ENCODE measurements at regions not wholly inside any gene's neighbourhood (a gene's known extent, or its start where the extent isn't known, plus 50 kb on each side); places are given as distances from the start of the nearest gene placed in this dataset.

GRCh38 chr6:140849456-140849855 is 1283.3 kb upstream of the GJE1 start:
- TF ChIP-seq POLR2A (IDR thresholded peaks at IDR 0.05) = no peak
- TF ChIP-seq CTCF (IDR thresholded peaks at IDR 0.05 in 4 of 5, conservative IDR thresholded peaks at IDR 0.05 in 1 of 5) = no peak
- intact Hi-C loops (cut with DNase I; ENCODE audit: low total_unique reads) (no loop called here), in situ Hi-C loops (cut with MboI; ENCODE audit: low sequenced_read_pairs in 4 of 4) (no loop called here)
- Histone ChIP-seq H3K27ac (no peak overlapping the region), H3K4me3 (no peak overlapping the region), H3K36me3 (no peaks in the 10 kb centered on the region), H3K27me3 (no peaks in the 10 kb centered on the region), H3K9me3 (no peaks in the 10 kb centered on the region), H3K4me1 (no peaks in the 10 kb centered on the region)
- no peak for ATAC-seq
- DNase-seq = no peak

- Histone ChIP-seq H3K36me3 (no peaks in the 10 kb centered on the region), H3K27ac (no peak overlapping the region), H3K9me3 (no peaks in the 10 kb centered on the region), H3K27me3 (no peaks in the 10 kb centered on the region), H3K4me3 (no peak overlapping the region), H3K4me1 (no peaks in the 10 kb centered on the region)
- in situ Hi-C loops (cut with MboI; ENCODE audit: low sequenced_read_pairs in 4 of 4) = no loop called here
- DNase-seq (no peak), ATAC-seq (no peak)
- intact Hi-C loops (cut with DNase I; ENCODE audit: low total_unique reads) = no loop called here
- TF ChIP-seq CTCF (IDR thresholded peaks at IDR 0.05 in 4 of 5, conservative IDR thresholded peaks at IDR 0.05 in 1 of 5) (no peak), POLR2A (IDR thresholded peaks at IDR 0.05) (no peak)
These were observed 1285.5 kb upstream of the GJE1 start for GRCh38 chr6:140847262-140847645.

GRCh38 chr6:140846503-140847261 is 1286.0 kb upstream of the GJE1 start:
- TF ChIP-seq POLR2A (IDR thresholded peaks at IDR 0.05) (no peak), CTCF (IDR thresholded peaks at IDR 0.05 in 4 of 5, conservative IDR thresholded peaks at IDR 0.05 in 1 of 5) (no peak)
- intact Hi-C loops (cut with DNase I; ENCODE audit: low total_unique reads) = no loop called here
- DNase-seq = no peak

GRCh38 chr6:140845701-140846100 is 1287.0 kb upstream of the GJE1 start:
- no peaks in the 10 kb centered on the region for H3K9me3 ChIP-seq
- H3K36me3 ChIP-seq = no peaks in the 10 kb centered on the region
- no peaks in the 10 kb centered on the region for H3K4me1 ChIP-seq
- intact Hi-C loops (cut with DNase I; ENCODE audit: low total_unique reads) (no loop called here), in situ Hi-C loops (cut with MboI; ENCODE audit: low sequenced_read_pairs in 4 of 4) (no loop called here)
- no peak overlapping the region for H3K4me3 ChIP-seq
- ATAC-seq (no peak), DNase-seq (no peak)
- no peaks in the 10 kb centered on the region for H3K27me3 ChIP-seq
- no peak overlapping the region for H3K27ac ChIP-seq
- TF ChIP-seq POLR2A (IDR thresholded peaks at IDR 0.05) = no peak
- no peak for TF ChIP-seq CTCF (IDR thresholded peaks at IDR 0.05 in 4 of 5, conservative IDR thresholded peaks at IDR 0.05 in 1 of 5)

More at GRCh38 chr6:140846503-140847261, 1286.0 kb upstream of the GJE1 start:
- Histone ChIP-seq H3K4me1 (no peaks in the 10 kb centered on the region), H3K27me3 (no peaks in the 10 kb centered on the region), H3K4me3 (no peak overlapping the region), H3K27ac (no peak overlapping the region), H3K36me3 (no peaks in the 10 kb centered on the region), H3K9me3 (no peaks in the 10 kb centered on the region)
- no peak for ATAC-seq
- in situ Hi-C loops (cut with MboI; ENCODE audit: low sequenced_read_pairs in 4 of 4) = no loop called here

- in situ Hi-C loops (cut with MboI; ENCODE audit: low sequenced_read_pairs in 4 of 4) = no loop called here
- no peak for ATAC-seq
- intact Hi-C loops (cut with DNase I; ENCODE audit: low total_unique reads) = no loop called here
These were observed 1288.6 kb upstream of the GJE1 start for GRCh38 chr6:140844167-140844566.

More at GRCh38 chr6:140844167-140844566, 1288.6 kb upstream of the GJE1 start:
- no peak for DNase-seq
- H3K27ac ChIP-seq = no peak overlapping the region
- H3K9me3 ChIP-seq = no peaks in the 10 kb centered on the region
- no peak overlapping the region for H3K4me3 ChIP-seq
- TF ChIP-seq CTCF (IDR thresholded peaks at IDR 0.05 in 4 of 5, conservative IDR thresholded peaks at IDR 0.05 in 1 of 5) (no peak), POLR2A (IDR thresholded peaks at IDR 0.05) (no peak)
- no peaks in the 10 kb centered on the region for H3K27me3 ChIP-seq
- H3K4me1 ChIP-seq = no peaks in the 10 kb centered on the region
- H3K36me3 ChIP-seq = no peaks in the 10 kb centered on the region
